Panc1 (cell line): ENCODE measurements at regions not wholly inside any gene's neighbourhood (a gene's known extent, or its start where the extent isn't known, plus 50 kb on each side); places are given as distances from the start of the nearest gene placed in this dataset.

Experiments used
- CTCF ChIP-seq: fragments of 450-650 bp; IDR thresholded peaks from 2 replicates; pipeline ENCODE4 v1.5.1; 2017; ENCODE audit warnings: mild to moderate bottlenecking
- REST ChIP-seq, 2 experiments: IDR thresholded peaks; 2 replicates each; pipeline ENCODE4 v1.6.1; 2011 to 2012; ENCODE audit warnings: low read depth in 2 of 2, control low read depth in 1 of 2, low read length in 1 of 2, mild to moderate bottlenecking in 1 of 2, moderate library complexity in 1 of 2; ENCODE audit not compliant: insufficient read depth in 1 of 2

GRCh38 chr17:34793231-34793908 is 167.9 kb downstream of the CCT6B start:
- TF ChIP-seq CTCF (no peak), REST (IDR thresholded peaks at IDR 0.05; ENCODE audit: insufficient read depth in 1 of 2, low read depth in 2 of 2, low read length in 1 of 2) (no peak)
